D721Med (cell line): ENCODE measurements at regions not wholly inside any gene's neighbourhood (a gene's known extent, or its start where the extent isn't known, plus 50 kb on each side); places are given as distances from the start of the nearest gene placed in this dataset.
A peak's percentile ranks its signal among the peaks of the same experiment; 100 is the strongest.
"Not testable (repeated sequence)": the region's sequence is repeated elsewhere in the genome, so short reads cannot be mapped to it uniquely, and the experiment has no call there.

ENCODE experiments used
- DNase-seq: peaks from one replicate; pipeline ENCODE4 v3.0.0; 2011; ENCODE audit warnings: low spot score; ENCODE audit not compliant: insufficient read length
- FAIRE-seq: peaks from 2 replicates; lab custom pipeline; 2011; peaks lifted over from hg19 to GRCh38; lab: Jason Lieb, UNC
- TF ChIP-seq, protein P1 (sequence below): IDR thresholded peaks from 2 replicates; pipeline ENCODE4 v1.5.1; 2012; ENCODE audit warnings: mild to moderate bottlenecking, control low read depth; ENCODE audit not compliant: insufficient read depth; ENCODE audit errors: missing control alignments

DNA sequence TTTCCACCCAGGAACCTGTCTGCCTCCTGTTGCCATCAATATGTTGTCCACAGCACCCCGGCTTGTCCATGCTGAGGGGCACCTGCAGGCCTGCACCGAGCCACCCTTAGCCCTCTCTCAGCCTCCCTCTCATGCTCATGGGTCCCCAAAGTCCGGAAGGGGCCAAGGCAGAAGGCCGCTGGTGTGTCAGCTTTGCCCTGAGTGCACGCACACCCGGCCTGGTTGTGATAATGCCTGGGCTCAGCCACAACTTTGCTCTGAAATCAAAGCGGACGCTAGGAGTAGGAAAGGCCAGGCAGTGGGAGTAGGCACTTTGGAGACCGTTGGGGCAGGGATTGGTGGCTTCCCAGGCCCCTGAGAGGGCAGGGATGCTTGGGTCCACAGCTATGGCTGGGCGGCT, 201.8 kb upstream of the NUDT12 start:
- FAIRE-seq = no peak

DNA sequence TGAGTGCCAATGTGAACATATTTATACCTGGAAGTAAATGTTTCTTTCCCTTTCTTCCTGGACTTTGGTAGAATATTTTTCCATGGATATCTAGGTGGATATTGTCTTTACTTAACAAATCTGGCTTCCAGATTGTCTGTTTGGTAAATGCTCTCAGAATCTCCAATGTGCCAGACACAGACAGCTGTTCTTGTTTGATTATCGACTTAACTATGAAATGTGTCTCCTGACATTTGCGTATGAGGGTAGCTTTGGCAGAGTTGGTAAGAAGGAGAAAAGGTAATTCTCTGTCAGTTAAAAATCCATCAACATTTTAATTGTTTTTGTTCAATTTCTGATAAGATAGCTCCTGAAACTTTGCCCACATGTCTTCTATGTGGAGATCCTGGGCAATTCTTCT, 196.4 kb upstream of the NUDT12 start:
- no peak for DNase-seq
- FAIRE-seq = peak; percentile 99
- TF ChIP-seq, protein P1, sequence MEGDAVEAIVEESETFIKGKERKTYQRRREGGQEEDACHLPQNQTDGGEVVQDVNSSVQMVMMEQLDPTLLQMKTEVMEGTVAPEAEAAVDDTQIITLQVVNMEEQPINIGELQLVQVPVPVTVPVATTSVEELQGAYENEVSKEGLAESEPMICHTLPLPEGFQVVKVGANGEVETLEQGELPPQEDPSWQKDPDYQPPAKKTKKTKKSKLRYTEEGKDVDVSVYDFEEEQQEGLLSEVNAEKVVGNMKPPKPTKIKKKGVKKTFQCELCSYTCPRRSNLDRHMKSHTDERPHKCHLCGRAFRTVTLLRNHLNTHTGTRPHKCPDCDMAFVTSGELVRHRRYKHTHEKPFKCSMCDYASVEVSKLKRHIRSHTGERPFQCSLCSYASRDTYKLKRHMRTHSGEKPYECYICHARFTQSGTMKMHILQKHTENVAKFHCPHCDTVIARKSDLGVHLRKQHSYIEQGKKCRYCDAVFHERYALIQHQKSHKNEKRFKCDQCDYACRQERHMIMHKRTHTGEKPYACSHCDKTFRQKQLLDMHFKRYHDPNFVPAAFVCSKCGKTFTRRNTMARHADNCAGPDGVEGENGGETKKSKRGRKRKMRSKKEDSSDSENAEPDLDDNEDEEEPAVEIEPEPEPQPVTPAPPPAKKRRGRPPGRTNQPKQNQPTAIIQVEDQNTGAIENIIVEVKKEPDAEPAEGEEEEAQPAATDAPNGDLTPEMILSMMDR = no peak

More for the DNA sequence above, 201.8 kb upstream of the NUDT12 start:
- no peak for DNase-seq
- TF ChIP-seq, protein P1 = no peak

DNA sequence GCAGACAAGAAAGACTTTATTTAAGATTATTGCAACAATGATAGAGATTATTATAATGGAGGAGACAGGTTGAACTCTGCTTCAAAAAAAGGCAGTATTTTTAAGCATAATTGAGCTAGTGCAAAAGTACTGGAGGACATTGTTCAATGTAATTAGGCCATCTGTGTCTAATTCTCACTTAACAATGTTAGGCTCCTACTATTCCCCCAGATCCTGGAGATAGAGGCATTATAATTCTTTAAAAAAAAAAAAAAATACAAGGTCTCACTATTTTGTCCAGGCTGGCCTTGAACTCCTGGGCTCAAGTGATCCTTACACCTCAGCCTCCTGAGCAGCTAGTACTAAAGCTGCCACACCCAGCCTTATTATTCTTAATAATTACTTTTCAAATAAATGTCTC, 193.4 kb upstream of the NUDT12 start:
- TF ChIP-seq, protein P1 = no peak
- no peak for DNase-seq
- FAIRE-seq = no peak

DNA sequence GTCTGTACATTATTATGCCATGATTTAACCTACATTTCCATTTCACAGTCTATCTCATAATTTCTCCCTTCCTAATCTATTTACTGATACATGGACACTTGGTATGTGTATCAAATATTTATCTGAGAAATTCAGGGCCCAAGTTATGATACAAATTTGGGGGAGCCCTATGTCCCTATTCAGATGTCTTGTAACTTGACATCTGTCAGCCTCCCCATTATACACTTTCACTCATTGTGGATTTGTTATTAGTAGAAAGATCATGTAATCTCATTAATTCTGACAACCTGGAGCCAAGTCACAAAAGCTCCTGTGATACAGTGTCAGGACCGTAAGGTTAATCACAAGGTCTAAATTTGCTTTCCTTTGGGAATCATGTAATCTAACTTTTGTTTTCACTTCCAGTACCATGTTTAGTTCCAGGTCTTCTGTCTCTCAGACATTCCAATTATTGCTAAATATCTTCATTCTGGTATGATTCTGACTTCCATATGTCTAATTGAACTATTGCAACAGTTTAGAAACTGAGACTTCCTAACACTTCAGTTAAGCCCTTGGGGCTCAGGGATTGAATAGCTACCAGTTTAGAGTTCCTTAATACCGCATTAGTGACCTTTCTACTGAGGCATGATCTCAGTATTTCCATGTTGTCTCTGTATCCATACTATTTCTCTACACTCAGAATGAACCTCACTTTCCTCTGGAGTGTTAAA, 182.9 kb upstream of the NUDT12 start:
- DNase-seq (no peak), FAIRE-seq (peak; percentile 79)
- TF ChIP-seq, protein P1 = no peak

DNA sequence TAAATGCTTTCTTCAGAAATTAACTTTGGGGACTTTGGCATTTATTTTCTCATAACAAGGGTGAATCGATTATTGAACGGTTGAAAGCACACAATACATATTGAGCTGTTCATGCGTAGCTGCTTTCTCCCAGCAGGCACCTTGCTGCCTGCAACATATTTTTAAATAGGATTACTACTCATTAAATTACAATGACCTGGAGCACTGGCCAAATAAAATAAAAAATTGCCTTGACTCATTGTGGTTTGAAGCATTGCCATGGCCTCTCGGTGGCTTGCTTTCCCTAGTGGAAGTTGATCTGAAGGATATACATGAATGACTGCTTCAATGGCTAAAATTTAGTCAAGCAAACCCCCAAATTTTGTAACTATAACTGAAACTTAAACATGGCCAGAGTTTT, 181.6 kb upstream of the NUDT12 start:
- FAIRE-seq (no peak), DNase-seq (no peak)
- TF ChIP-seq, protein P1 = no peak

DNA sequence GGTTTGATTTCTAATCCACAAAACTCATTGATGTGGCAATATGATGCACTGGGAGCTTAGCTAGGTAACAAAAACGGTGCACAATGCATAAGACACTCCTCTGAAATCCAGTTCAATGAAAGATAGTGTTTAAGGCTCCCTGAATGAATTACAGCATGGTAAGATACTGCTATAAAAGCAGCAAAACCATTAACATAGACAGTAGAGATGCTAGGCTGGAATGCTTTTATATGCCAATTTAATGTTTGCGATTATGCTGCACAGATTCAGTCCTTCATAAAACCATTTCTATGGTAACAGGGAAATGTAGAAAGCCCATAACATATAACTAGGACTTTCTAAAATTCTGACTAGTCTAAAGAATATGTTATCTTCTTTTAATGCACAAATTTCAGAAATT, 180.8 kb upstream of the NUDT12 start:
- peak; percentile 32 for FAIRE-seq
- TF ChIP-seq, protein P1 = no peak
- DNase-seq = no peak

DNA sequence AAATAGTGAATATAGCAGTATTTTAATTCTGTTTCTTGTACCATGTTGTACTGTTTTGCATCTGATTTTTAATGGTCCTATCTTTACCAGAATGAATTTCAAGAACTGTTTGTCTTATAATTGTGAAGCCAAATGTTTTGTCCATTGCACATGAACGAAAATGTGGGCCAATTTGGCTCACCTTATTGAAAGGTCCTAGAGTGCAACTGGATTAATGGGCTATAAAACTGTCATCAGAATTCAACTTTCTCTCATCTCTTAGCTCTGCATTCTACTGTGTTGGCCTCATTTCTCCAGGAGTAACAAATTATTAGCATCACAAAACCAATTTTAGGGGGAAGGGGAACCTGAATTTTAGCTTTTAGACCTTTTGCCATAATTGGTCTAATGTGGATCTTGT, 179.4 kb upstream of the NUDT12 start:
- TF ChIP-seq, protein P1 = no peak
- no peak for DNase-seq
- no peak for FAIRE-seq

DNA sequence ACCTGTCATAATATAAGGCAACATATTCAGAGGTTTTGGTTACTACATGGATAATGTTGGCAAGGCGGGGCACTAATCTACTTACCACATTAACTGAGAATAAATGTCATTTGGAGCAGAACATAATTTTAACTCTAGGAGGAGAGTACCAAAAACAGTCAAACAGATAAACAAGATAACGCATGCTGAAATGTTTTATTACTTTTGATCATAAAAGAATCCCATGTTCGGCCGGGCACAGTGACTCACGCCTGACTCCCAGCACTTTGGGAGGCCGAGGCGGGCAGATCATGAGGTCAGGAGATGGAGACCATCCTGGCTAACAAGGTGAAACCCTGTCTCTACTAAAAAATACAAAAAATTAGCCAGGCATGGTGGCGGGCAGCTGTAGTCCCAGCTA, 173.8 kb upstream of the NUDT12 start:
- DNase-seq, FAIRE-seq: not testable (repeated sequence)
